Glutamatergic neuron (in vitro differentiated cells): ENCODE measurements at regions not wholly inside any gene's neighbourhood (a gene's known extent, or its start where the extent isn't known, plus 50 kb on each side); places are given as distances from the start of the nearest gene placed in this dataset.

Experiments
- DNase-seq: peaks from one replicate; pipeline ENCODE4 v3.0.0; 2022
- H3K27ac Mint-ChIP-seq: one replicate; pipeline ENCODE4 v1.8.0; 2020; ENCODE audit warnings: mild to moderate bottlenecking, mixed read lengths, inconsistent platforms; ENCODE audit not compliant: unreplicated experiment
- H3K27me3 Mint-ChIP-seq: one replicate; pipeline ENCODE4 v1.8.0; 2020; ENCODE audit warnings: mild to moderate bottlenecking, moderate library complexity, mixed read lengths, inconsistent platforms; ENCODE audit not compliant: unreplicated experiment
- H3K36me3 Mint-ChIP-seq: one replicate; pipeline ENCODE4 v1.8.0; 2020; ENCODE audit warnings: mild to moderate bottlenecking, mixed read lengths, inconsistent platforms; ENCODE audit not compliant: unreplicated experiment
- H3K4me1 Mint-ChIP-seq: one replicate; pipeline ENCODE4 v1.8.0; 2020; ENCODE audit warnings: mild to moderate bottlenecking, low read depth, mixed read lengths, inconsistent platforms; ENCODE audit not compliant: unreplicated experiment
- H3K4me3 Mint-ChIP-seq: one replicate; pipeline ENCODE4 v1.8.0; 2020; ENCODE audit warnings: mild to moderate bottlenecking, mixed read lengths, inconsistent platforms; ENCODE audit not compliant: unreplicated experiment
- H3K9me3 Mint-ChIP-seq: one replicate; pipeline ENCODE4 v1.8.0; 2020; ENCODE audit warnings: mild to moderate bottlenecking, moderate library complexity, mixed read lengths, inconsistent platforms; ENCODE audit not compliant: unreplicated experiment
- CTCF ChIP-seq: fragments of 200-600 bp; sonication (generic); IDR thresholded peaks from one replicate; pipeline ENCODE4 v1.5.0; 2021; ENCODE audit not compliant: partially characterized antibody, unreplicated experiment

GRCh38 chr10:55214608-55215007 lies 413.6 kb upstream of the PCDH15 start:
- no peaks in the 10 kb centered on the region for H3K36me3 Mint-ChIP-seq
- no peak overlapping the region for H3K27ac Mint-ChIP-seq
- no peak overlapping the region for H3K4me3 Mint-ChIP-seq
- DNase-seq: no peak
- TF ChIP-seq CTCF: no peak
- H3K4me1 Mint-ChIP-seq: no peaks in the 10 kb centered on the region
- no peaks in the 10 kb centered on the region for H3K9me3 Mint-ChIP-seq
- peaks cover 2% of the 10 kb centered on the region for H3K27me3 Mint-ChIP-seq

- Mint-ChIP-seq H3K4me1 (peaks cover 3% of the 10 kb centered on the region), H3K27ac (no peak overlapping the region), H3K4me3 (no peak overlapping the region), H3K27me3 (peaks cover 2% of the 10 kb centered on the region), H3K9me3 (no peaks in the 10 kb centered on the region), H3K36me3 (no peaks in the 10 kb centered on the region)
- TF ChIP-seq CTCF: no peak
- DNase-seq: no peak
Measured at GRCh38 chr10:55212051-55212450, 411.0 kb upstream of the PCDH15 start.

GRCh38 chr10:55203874-55204273 lies 402.8 kb upstream of the PCDH15 start:
- Mint-ChIP-seq H3K27ac (no peak overlapping the region), H3K27me3 (peaks cover 2% of the 10 kb centered on the region), H3K4me1 (peaks cover 3% of the 10 kb centered on the region), H3K36me3 (no peaks in the 10 kb centered on the region), H3K4me3 (no peak overlapping the region), H3K9me3 (no peaks in the 10 kb centered on the region)
- TF ChIP-seq CTCF: no peak
- no peak for DNase-seq

GRCh38 chr10:55203319-55203718 lies 402.3 kb upstream of the PCDH15 start:
- H3K27ac Mint-ChIP-seq: no peak overlapping the region
- H3K9me3 Mint-ChIP-seq: no peaks in the 10 kb centered on the region
- no peak for DNase-seq
- peaks cover 3% of the 10 kb centered on the region for H3K4me1 Mint-ChIP-seq
- H3K4me3 Mint-ChIP-seq: no peak overlapping the region
- H3K36me3 Mint-ChIP-seq: no peaks in the 10 kb centered on the region
- H3K27me3 Mint-ChIP-seq: peaks cover 2% of the 10 kb centered on the region
- no peak for TF ChIP-seq CTCF

- no peaks in the 10 kb centered on the region for H3K36me3 Mint-ChIP-seq
- no peak for TF ChIP-seq CTCF
- no peaks in the 10 kb centered on the region for H3K4me1 Mint-ChIP-seq
- DNase-seq: no peak
- no peak overlapping the region for H3K27ac Mint-ChIP-seq
- H3K27me3 Mint-ChIP-seq: no peaks in the 10 kb centered on the region
- no peaks in the 10 kb centered on the region for H3K9me3 Mint-ChIP-seq
- H3K4me3 Mint-ChIP-seq: no peak overlapping the region
Measured at GRCh38 chr10:55200020-55200419, 399.0 kb upstream of the PCDH15 start.
